Stimulated activated CD8-positive, alpha-beta memory T cell treated with anti-CD3 and anti-CD28 coated beads, Interleukin-12 subunit alpha, Interleukin-12 subunit beta, amount 100 ng/mL, for 24 hours (primary cell): ENCODE measurements at regions not wholly inside any gene's neighbourhood (a gene's known extent, or its start where the extent isn't known, plus 50 kb on each side); places are given as distances from the start of the nearest gene placed in this dataset.
"Not testable (repeated sequence)": the region's sequence is repeated elsewhere in the genome, so short reads cannot be mapped to it uniquely, and the experiment has no call there.

Experiments used
- DNase-seq: peaks from one replicate; pipeline ENCODE4 v3.0.0-alpha.2; 2020; ENCODE audit errors: extremely low read depth

DNA sequence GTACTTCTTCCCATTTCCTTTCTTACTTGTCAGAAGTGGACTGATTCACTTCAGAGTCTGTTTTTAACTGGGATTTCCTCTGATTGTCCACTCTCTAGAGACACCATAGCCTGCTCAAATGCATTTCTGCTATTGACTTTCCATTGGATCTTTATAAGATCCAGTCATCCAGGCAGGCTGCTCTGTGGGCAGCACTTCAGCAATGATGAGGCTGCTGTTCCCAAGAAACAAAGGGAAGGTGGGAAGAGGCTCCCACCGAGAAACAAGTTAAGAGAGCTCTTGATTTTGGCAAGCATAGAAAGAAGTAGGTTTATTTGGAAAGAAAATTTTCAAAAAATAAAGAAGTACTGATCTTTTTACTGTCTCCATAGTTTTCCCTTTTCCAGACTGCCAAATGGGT lies 125.8 kb upstream of the STARD13 start:
- no peak for DNase-seq

DNA sequence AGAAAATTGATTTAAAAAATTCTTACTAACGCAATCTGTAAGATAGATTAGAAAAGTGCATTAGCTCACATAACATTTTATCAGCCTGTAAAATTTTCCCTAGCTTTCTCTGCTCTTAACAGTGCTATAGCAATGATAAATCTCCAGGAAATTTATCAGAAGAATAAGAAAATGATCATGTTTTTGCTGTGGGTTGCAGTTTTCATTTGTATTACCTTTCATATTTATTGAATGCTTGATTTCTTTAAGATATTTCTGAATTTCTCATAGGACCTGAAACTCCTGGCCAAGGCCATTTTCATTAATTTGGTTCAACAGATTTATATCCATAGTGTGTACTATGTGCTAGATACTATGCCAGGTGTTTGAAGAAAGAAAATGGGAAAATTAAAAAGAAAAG lies 130.3 kb upstream of the STARD13 start:
- no peak for DNase-seq

DNA sequence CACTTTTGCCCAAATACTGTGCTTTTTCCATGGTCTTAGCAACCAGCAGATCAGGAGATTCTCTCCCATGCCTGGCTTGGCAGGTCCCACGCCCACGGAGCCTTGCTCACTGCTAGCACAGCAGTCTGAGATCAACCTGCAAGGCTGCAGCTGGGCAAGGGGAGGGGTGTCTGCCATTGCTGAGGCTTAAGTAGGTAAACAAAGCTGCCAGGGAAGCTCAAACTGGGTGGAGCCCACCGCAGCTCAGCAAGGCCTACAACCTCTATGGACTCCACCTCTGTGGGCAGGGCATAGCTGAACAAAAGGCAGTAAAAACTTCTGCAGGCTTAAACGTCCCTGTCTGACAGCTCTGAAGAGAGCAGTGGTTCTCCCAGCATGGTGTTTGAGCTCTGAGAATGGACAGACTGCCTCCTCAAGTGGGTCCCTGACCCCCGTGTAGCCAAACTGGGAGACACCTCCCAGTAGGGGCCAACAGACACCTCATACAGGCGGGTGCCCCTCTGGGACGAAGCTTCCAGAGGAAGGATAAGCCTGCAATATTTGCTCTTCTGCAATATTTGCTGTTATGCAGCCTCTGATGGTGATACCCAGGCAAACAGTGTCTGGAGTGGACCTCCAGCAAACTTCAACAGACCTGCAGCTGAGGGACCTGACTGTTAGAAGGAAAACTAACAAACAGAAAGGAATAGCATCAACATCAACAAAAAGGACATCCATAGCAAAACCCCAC lies 132.8 kb upstream of the STARD13 start:
- DNase-seq, result not testable (repeated sequence)

DNA sequence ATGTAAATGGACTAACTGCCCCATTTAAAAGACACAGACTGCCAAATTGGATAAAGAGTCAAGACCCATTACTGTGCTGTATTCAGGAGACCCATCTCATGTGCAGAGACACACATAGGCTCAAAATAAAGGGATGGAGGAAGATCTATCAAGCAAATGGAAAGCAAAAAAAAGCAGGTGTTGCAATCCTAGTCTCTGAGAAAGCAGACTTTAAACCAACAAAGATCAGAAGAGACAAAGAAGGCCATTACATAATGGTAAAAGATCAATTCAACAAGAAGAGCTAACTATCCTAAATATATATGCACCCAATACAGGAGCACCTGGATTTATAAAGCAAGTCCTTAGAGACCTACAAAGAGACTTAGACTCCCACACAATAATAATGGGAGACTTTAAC lies 134.6 kb upstream of the STARD13 start:
- DNase-seq, result not testable (repeated sequence)

DNA sequence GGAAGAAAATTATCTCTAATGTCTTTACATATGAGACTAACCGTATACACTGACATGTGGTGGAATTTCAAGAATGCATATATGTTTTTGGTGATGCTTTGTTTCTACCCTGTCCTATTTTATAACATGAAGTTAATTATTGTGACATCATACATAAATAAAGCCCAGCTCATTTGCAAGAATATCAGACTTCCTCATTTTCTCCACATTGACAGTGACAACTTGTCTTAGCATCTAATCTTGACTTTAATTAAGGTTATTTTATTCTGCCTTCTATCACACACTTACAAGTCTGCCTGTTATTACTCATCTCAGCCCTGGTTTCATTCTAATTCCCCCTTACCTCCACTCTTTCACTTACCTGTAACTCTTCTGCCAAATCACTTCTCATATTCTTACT lies 140.6 kb upstream of the STARD13 start:
- no peak for DNase-seq

DNA sequence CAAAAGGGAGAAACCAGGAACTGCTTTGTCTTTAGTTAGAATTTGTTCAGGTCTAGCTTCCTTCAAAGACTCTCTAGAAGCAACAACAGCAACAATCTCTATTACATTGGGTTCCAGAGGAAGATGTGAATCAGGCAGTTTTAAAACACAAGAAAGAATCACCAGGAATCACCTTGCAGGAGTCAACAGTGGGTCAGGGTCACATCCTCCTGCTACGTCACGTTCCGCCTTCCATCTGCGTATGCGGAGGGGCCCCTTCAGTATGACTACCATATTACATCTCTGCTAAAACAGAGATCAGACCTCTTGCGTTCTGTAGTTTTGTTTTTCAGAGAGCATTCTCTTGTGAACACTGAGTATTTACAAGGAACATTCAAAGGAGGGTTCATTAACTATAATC lies 147.8 kb upstream of the STARD13 start:
- no peak for DNase-seq

DNA sequence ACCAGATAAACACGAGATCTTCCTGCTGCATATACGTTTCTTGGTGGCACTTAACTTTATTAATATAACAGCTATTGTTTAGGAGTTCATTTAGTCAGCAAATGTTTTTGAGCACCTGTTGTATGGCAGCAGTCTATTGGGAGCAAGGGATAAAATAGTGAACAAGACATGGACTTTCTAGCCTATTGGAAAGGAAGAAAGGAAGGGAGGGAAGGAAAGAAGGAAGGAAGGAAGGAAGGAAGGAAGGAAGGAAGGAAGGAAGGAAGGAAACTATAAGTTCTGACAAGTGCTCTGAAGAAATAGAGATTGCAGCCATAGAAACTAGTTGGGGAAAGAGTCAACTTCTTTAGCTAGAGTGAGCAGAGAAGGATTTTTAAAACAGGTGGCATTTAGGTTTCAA lies 149.1 kb upstream of the STARD13 start:
- DNase-seq, result no peak

DNA sequence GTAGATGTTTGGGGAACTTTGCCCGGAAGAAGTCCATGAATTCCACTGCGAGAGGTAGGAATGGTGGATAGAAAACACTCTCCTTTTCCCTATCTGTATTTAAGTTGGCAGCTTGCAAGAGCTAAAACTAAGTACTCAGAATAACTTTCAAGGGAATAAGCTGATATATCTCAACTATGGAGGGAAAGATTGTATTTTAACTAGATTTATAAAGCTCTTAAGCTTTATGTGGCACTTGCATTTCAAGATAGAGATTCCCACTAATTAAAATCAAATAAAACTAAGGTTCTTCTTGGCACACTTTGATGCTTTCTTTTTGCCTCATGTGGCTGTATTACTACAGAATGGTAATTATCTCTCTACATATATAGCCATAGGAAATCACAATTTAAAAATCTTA lies 149.7 kb upstream of the STARD13 start:
- DNase-seq, result no peak

DNA sequence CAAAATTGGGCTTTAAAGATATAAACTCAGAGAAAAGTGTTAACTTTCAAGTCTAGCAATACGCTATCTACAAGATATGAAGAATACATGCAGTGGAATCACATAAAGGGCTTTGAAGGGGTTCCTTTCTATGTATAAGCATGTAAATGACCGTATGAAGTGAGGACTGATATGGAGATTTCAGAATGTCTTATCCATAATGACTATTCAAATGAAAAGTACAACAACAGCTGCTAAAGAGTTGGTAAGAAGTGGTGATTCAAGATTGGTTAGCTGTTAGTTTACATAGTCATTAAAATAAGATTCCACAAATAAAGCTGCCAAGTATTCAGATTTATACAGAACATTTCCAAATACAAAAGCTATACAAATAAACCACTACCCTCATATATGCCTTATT lies 153.4 kb upstream of the STARD13 start:
- DNase-seq, result no peak

DNA sequence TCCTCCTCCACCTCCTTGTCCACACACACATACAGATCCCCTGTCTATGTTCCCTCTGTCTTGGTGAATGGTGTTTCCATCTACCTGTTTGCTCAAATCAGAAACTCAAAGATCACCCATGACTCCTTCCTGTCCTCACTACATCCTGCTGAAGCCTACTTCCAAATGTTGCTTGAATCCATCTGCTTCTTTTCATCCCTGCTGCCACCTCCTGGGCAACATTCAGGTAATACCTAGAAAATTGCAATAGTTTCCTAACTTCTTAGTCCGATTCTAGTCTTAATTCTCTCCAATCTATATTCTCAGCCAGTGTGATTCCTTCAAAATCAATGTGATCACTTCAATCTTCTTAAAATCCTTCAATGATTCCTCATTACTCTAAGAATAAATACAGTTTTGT lies 155.5 kb upstream of the STARD13 start:
- DNase-seq, result no peak

DNA sequence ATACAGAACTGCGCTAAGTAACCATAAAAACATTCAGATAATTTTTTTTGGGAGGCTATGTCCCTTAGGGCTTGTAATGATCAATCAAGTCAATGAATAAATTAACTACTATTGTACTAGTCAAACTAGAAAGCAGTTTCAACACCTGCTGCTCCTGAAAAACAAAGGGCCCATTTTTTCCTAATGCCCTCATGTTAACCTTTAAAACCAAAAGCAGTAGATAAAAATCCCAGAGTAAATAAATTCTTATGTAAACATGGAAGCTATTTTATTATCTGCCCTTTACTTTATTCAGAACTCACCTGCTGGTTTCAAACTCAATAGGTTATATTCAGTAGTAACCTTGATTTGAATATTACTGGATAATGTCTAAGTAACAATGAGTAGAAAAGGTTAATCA lies 159.5 kb upstream of the STARD13 start:
- no peak for DNase-seq

DNA sequence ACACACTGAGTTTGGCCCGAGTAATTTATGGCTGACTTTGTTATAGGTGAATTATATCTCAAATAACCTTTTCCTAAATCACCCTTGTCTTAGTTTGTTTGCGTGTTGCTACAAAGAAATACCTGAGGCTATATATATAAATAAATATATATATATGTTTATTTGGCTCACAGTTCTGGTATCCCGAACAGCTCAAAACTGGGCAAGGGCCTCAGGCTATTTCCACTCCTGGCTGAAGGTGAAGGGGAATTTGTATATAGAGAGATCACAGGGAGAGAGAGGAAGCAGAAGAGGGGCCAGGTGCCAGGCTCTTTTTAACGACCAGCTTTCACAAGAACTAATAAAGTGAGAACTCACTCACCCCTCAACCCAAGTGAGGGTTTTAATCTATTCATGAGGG lies 159.9 kb upstream of the STARD13 start:
- no peak for DNase-seq

DNA sequence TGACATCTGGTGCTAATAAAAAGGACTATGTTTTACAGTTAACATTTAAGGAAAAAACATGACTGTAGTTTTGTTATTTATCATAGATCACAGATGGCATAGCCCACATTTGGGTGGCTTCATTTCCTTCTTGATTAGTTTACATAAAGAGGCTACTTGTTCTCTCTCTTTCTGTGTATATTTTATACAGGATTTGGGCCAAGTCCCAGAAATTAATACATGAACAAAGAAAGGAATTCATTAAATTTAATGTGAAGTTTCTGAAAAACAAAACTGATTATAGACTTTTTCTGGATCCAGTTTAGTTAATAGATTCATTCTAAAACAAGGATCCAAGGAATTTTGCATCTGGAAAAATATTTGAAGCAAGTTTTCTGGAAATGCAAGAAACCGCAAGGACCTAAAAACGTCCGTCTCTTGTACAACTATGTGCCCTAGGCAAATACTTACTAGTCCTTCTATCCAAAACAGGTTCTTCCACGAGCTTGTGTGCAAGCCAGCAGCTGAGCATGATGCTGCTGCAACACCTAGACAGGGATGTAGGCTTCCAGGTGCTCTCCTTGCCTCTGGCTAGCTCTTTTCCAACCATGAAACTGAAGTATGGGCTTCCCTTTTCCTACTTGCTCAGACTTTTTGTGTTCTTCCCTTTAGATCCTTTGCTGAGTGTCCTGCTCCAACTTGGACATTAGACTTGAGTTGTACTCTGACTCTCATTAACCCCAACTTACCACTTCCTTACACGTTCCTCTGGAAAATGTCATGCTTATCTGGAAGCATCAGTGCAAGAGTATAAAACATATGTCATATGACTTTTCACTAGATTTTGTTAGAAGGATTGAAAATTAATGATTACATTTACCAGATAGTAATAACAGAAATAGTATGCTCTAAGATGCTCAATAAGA lies 161.5 kb upstream of the STARD13 start:
- DNase-seq, result no peak

DNA sequence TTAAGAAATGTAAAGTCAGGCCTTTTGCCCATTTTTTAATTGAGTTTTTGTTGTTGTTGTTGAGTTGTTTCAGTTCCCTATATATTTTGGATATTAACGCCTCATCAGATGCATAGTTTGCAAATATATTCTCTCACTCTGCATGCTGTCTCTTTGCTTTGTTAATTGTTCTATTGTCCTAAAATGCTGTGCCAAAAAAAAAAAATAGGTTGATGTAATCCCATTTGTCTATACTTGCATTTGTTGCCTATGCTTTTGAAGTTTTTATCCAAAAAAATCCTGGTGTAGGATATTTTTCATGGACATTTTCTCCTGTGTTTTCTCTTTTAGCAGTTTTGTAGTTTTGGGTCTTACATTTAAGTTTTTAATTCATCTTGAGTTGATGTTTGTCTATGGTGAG lies 163.3 kb upstream of the STARD13 start:
- no peak for DNase-seq

DNA sequence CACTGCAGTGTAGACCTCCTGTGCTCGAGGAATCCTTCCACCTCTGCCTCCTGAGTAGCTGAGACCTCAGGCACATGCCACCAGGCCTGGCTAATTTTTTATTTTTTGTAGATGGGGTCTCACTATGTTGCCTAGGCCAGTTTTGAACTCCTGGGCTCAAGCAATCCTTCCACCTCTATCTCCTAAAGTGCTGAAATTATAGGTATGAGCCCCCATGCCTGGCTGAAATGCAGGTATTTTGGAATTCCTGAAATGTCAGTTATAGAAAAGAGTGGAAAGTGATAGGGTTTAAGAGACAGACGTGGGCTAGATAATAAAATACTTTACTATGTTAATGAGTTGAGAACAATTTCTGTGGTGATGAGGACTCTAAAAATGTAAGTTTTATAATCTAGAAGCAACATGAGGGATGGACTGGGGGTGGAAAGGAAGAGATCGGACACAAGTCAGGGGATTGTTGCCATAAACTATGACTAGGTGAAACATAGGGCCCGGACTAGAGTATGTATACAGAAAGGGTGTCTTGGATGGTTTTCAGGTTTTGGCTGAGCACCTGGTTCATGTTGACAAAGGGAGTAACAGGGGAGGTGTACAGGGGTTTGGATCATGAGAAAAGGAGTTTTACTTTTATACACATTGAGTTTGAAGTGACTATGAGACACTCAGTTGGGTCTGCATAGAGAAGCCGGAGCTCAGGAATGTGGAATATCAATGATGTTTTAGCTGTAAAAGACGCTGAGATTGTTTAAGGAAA lies 165.6 kb upstream of the STARD13 start:
- no peak for DNase-seq

DNA sequence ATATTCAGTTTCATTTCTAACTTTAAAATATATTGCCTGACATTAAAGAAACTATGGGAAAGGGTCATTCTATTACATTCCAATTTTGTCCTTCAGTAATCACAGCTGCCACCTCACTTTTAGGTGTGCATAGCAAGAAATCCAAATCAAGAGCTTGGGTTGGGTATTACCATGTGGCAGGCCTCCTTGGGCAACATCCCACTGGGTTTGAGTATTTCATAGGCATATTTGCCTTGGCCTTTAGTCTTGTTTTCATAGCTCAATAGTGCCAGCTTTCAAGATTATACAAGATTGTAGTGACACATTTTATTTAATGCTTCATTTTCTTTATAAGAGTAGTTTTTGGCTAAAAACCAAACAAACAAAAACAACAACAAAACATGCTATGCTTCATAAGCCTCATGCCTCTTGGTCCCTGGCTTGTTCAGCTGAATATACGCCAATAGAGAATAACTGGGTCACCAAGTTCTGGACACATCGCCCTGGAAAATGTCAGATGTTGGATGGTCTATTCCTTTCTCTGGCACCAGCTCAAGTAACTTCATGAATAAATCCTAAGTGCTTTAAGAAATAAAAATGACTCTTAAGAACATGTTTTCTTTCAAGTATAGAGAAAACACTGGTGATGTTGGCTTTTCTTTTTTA lies 167.4 kb upstream of the STARD13 start:
- DNase-seq, result no peak

DNA sequence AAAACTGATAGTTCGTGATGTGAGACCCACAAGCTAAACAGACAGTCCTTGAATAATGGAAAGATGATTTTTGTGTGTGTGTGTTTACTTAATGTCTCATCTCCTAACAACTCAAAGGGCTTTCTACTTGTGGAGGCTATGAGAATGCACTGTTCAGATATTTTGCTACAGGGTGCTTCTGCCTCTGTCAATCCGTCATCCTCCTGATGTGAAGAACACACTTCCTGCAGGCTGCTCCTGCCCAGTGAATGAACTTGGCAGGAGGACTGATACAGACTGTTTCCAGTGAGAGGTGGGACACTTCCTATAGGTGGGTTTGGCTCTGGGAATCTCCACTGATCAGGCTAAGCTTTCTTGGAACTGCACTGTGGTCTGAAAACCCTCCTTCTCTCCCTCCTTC lies 168.4 kb upstream of the STARD13 start:
- DNase-seq, result no peak

DNA sequence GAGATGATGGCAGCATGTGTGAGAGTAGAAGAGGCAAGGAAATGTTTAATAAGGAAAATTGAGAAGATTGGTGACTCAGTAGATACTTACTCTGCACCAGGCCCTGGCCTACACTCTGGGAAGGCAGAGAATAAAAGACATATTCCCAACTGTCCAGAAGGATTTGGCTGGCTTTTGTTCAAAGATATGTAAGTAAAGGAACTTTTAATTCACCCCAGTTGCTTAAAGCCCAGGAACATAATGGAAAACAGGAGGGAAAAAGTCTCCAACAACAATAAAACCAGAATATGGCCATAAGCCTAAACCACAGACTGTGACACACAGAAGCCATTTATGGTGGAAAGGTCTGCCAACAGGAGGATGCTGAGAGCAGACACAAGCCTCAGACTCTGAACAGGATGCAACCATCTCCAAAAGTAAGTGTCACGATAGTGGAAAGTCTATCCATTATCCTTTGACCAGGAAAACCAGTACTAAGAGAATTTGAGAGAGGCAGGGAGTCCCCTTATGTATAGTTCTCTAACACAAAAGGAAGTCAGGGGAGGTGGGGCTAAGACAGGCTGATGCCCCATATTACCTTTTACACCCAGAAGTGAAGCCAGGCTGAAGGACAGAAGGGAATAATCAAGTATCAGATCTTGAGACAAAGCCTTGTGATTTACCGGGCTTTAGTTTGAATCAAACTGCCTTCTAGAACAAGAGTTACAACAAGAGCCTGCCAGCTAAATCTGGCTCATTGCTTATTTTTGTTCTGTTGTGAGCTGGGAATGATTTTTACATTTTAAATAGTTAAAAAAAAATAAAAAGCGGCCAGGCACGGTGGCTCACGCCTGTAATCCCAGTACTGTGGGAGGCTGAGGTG lies 169.5 kb upstream of the STARD13 start:
- no peak for DNase-seq

DNA sequence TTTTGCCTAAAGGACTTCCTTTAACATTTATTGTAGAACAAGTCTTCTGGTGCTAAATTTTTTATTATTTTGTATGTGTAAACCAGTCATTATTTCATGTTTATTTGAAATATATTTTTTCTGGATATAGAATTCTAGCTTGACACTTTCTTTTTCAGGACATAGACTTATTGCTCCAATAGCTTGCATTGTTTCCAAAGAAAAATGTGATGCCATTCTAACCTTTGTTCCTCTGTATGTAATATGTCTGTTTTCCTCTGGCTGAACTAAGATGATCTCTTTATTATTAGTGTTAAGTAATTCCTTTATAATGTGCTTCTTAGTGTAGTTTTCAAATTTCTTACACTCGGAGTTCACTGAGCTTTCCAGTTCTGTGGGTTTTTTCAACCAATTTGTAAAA lies 174.1 kb upstream of the STARD13 start:
- no peak for DNase-seq

DNA sequence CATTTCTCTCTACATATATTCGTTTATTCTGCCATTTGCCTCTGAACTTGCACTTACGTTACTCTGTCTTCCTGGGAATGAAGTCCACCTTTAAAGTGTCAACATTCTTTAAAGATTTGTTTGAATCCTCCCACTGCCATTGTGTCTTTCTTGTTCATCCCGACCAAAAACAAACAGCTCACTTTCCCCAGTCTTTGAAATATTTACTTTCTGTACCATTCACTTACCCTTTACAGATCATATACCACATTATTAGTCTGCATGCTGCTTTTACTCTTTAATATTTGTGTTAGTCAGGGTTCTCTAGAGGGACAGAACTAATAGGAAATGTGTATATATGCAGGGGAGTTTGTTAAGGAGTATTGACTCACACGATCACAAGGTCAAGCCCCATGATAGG lies 176.6 kb upstream of the STARD13 start:
- DNase-seq, result no peak

DNA sequence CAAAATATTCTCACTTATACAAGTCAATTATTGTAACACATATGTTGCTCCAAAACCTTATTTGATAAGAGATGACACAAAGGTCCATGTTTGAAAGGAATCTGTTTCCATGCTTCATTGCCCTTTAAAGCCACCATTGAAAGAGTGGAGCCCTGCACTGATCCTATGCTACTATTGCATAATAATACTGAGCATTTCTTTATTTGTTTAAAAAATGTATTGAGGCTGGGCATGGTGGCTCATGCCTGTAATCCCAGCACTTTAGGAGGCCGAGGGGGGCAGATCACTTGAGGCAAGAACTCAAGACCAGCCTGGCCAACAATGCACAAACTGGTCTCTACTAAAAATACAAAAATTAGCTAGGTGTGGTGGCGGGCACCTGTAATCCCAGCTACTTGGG lies 178.8 kb upstream of the STARD13 start:
- DNase-seq, result no peak
